K562 (cell line): ENCODE measurements at regions not wholly inside any gene's neighbourhood (a gene's known extent, or its start where the extent isn't known, plus 50 kb on each side); places are given as distances from the start of the nearest gene placed in this dataset.

Source experiments
- ATAC-seq: fragments of 200-7000 bp; cut with Tn5 transposase; 3 replicates; pipeline ENCODE4 v1.9.1; 2020; ENCODE audit warnings: moderate library complexity
- BruUV-seq: library from RNA; stranded (reverse); fragments of 400-500 nt; replicated peaks from 2 replicates; lab custom pipeline; 2021; lab: Mats Ljungman, UMichigan
- CTCF ChIA-PET: fragments of 300-600 bp; formaldehyde crosslinking; extraction: SDS; loops from one replicate; lab custom pipeline; 2021; ENCODE audit warnings: low intra/inter-chr PET ratio; lab: Yijun Ruan, JAX
- POLR2A ChIA-PET: fragments of 300-600, 350-650 bp; sonication (Branson Sonifier 250); formaldehyde crosslinking; extraction: SDS; loops from one replicate; lab custom pipeline; 2021; ENCODE audit warnings: antibody characterized with exemption, inconsistent platforms; lab: Yijun Ruan, JAX
- DNase-seq, 4 experiments: peaks; one replicate each; pipeline versions ENCODE4 v3.0.0 to v3.0.0-alpha.2; 2011 to 2018; ENCODE audit warnings: low spot score in 3 of 4, mixed read lengths in 3 of 4; ENCODE audit errors: extremely low read depth in 1 of 4
- FAIRE-seq: peaks from 2 replicates; lab custom pipeline; 2011; peaks lifted over from hg19 to GRCh38; lab: Jason Lieb, UNC
- H2AFZ ChIP-seq: 2 replicates; pipeline ENCODE4 v1.6.0; 2011; ENCODE audit warnings: low read depth, low read length, control low read depth, inconsistent platforms
- H3K27ac ChIP-seq: fragments of 200-600 bp; 3 replicates; pipeline ENCODE4 v1.8.0; 2011; ENCODE audit warnings: low read depth, mild to moderate bottlenecking, control low read depth, inconsistent platforms, low read length, moderate library complexity, mixed read lengths; ENCODE audit errors: extremely low read depth
- H3K27me3 ChIP-seq, 2 experiments: fragments of 300-600 bp in 1 of 2; 2 replicates in 1 of 2; 3 replicates in 1 of 2; pipeline versions ENCODE4 v1.6.0 to v1.8.0; 2011; ENCODE audit warnings: inconsistent platforms in 2 of 2, low read length in 2 of 2, mild to moderate bottlenecking in 1 of 2, mixed read lengths in 1 of 2, moderate library complexity in 1 of 2; ENCODE audit not compliant: control insufficient read depth in 2 of 2, insufficient read depth in 2 of 2
- H3K36me3 ChIP-seq: fragments of 300-600 bp; 3 replicates; pipeline ENCODE4 v1.8.0; 2011; ENCODE audit warnings: mild to moderate bottlenecking, low read length, inconsistent platforms; ENCODE audit not compliant: control insufficient read depth, insufficient read depth
- H3K4me1 ChIP-seq, 2 experiments: fragments of 200-600 bp in 1 of 2; replicated peaks in 1 of 2; 2 replicates in 1 of 2; 3 replicates in 1 of 2; pipeline versions ENCODE4 v1.5.1 to v1.8.0; 2011; ENCODE audit warnings: inconsistent platforms in 2 of 2, low read length in 2 of 2, mild to moderate bottlenecking in 1 of 2, mixed read lengths in 1 of 2, moderate library complexity in 1 of 2; ENCODE audit not compliant: control insufficient read depth in 2 of 2, insufficient read depth in 2 of 2
- H3K4me2 ChIP-seq: 2 replicates; pipeline ENCODE4 v1.6.1; 2011; ENCODE audit warnings: low read length, control low read depth, inconsistent platforms, mixed read lengths; ENCODE audit not compliant: insufficient read depth
- H3K4me3 ChIP-seq: fragments of 200-600 bp; sonication (generic), shearing (Covaris generic); 2 replicates; pipeline ENCODE4 v1.5.1; 2016; ENCODE audit warnings: control low read depth, inconsistent platforms
- H3K79me2 ChIP-seq: fragments of 200-600 bp; 3 replicates; pipeline ENCODE4 v1.8.0; 2011; ENCODE audit warnings: low read length, inconsistent platforms; ENCODE audit not compliant: control insufficient read depth, insufficient read depth
- H3K9ac ChIP-seq, 2 experiments: 2 replicates each; pipeline versions ENCODE4 v1.6.0 to v1.6.1; 2011; ENCODE audit warnings: low read depth in 2 of 2, low read length in 2 of 2, control low read depth in 1 of 2, inconsistent platforms in 1 of 2, mild to moderate bottlenecking in 1 of 2, mixed read lengths in 1 of 2; ENCODE audit not compliant: insufficient read depth in 1 of 2
- H3K9me1 ChIP-seq: one replicate; pipeline ENCODE4 v1.6.0; 2011; ENCODE audit warnings: inconsistent platforms, mild to moderate bottlenecking, low read length, moderate library complexity; ENCODE audit not compliant: control insufficient read depth, insufficient read depth
- H3K9me3 ChIP-seq: replicated peaks from 2 replicates; pipeline ENCODE4 v1.5.1; 2011; ENCODE audit warnings: low read depth, low read length, inconsistent platforms; ENCODE audit not compliant: control insufficient read depth, insufficient read depth
- H4K20me1 ChIP-seq: replicated peaks from 2 replicates; pipeline ENCODE4 v1.6.1; 2011; ENCODE audit warnings: low read length, inconsistent platforms, mixed read lengths; ENCODE audit not compliant: control insufficient read depth, insufficient read depth
- CREBBP ChIP-seq: IDR thresholded peaks from one replicate; pipeline ENCODE4 v1.6.1; 2012; ENCODE audit warnings: low read depth, mild to moderate bottlenecking, control low read depth, inconsistent platforms, low read length
- GATA2 ChIP-seq: sonication (generic); formaldehyde crosslinking; IDR thresholded peaks from 2 replicates; pipeline ENCODE4 v1.4.0; 2020; ENCODE audit warnings: mild to moderate bottlenecking, missing genetic modification reagents
- HDGF ChIP-seq: fragments of 450-650 bp; IDR thresholded peaks from 2 replicates; pipeline ENCODE4 v1.6.1; 2016
- MYBL2 ChIP-seq, 2 experiments: fragments of 450-650 bp in 1 of 2; sonication (generic) in 1 of 2; formaldehyde crosslinking in 1 of 2; IDR thresholded peaks; 2 replicates each; pipeline versions ENCODE4 v1.6.1 to v1.8.1; 2017 to 2022; ENCODE audit warnings: borderline replicate concordance in 1 of 2, inconsistent platforms in 1 of 2, low read depth in 1 of 2, mild to moderate bottlenecking in 1 of 2, missing genetic modification reagents in 1 of 2, moderate library complexity in 1 of 2
- ZBED1 ChIP-seq: IDR thresholded peaks from 2 replicates; pipeline ENCODE4 v1.6.1; 2014
- ZNF146 ChIP-seq: IDR thresholded peaks from one replicate; pipeline ENCODE4 v1.6.1; 2018; ENCODE audit warnings: missing compliant biosample characterization; ENCODE audit not compliant: unreplicated experiment
- WGBS: fragments of 100-300 bp; shearing (Covaris generic); methylation state at CpG from one replicate; pipeline ENCODE4 v1.1.6; 2016; ENCODE audit warnings: low coverage, mixed read lengths; ENCODE audit not compliant: insufficient coverage; ENCODE audit errors: missing lambda C conversion rate; 5-methylcytosine and 5-hydroxymethylcytosine counted together
- in situ Hi-C: fragments of 300-500 bp; cut with MboI; formaldehyde crosslinking; loops from 4 replicates; pipeline ENCODE4 v1.15.0; 2018; ENCODE audit warnings: inconsistent platforms, mixed read lengths
- intact Hi-C: fragments of 100-400 bp; cut with micrococcal nuclease; formaldehyde crosslinking; loops from 2 replicates; pipeline ENCODE4 v1.14.2; 2022

DNA sequence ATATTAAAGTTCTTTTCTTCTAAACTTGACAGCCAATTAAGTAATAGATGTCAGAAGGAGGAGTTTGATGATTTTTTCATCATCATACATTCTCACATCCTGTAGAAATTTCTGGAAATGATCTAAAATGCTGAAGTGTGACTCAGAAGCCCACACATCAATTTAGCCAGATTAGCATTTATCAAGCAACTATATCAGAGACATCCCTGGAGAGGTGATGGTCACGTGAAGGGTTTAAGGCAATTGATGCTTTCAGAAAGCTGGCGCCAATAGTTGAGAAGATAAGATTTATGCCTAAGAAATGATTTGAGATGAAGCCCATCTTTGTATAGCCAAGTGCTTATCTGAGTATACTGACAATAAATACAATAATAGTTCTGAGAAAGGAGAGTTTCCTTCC lies 162.9 kb upstream of the RORB start:
- no peak for TF ChIP-seq HDGF
- no peak for TF ChIP-seq ZBED1
- no peak for TF ChIP-seq GATA2
- TF ChIP-seq MYBL2 (IDR thresholded peaks at IDR 0.05; ENCODE audit: low read depth), result no peak
- TF ChIP-seq MYBL2 (CRISPR knock-in tag; IDR thresholded peaks at IDR 0.05; ENCODE audit: borderline replicate concordance), result no peak
- TF ChIP-seq CREBBP, result no peak
- DNase-seq, result no peak

DNA sequence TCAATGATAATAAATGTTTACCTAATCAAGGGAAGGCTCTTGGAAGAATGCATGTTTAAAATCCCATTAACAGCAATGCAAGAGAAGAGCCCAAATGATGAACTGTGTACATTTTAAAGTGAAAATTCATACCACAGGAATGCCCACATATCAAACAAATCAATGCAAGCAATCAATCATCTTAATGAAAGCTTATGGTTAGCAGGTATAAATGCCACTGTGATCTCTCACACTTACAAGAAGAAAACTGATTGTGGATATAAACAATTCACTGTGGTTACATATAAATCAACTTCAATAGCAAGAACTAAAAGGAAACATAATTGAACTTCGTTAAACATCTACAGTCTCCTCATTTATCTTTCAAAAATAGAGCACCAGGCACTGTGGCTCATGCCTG lies 161.0 kb upstream of the RORB start:
- ChIA-PET POLR2A (no interaction called here), CTCF (no interaction called here)
- WGBS, result 0% methylated on average over 1 of the region's 1 CpG
- no peak overlapping the region for H3K4me2 ChIP-seq
- H3K27me3 ChIP-seq, result no peaks in the 10 kb centered on the region
- TF ChIP-seq ZNF146 (CRISPR knock-in tag), result no peak
- no peaks in the 10 kb centered on the region for H3K9me1 ChIP-seq
- no peak overlapping the region for H3K27ac ChIP-seq
- ATAC-seq (no peak), DNase-seq (no peak), FAIRE-seq (no peak)
- no peak overlapping the region for H3K9ac ChIP-seq
- no peaks in the 10 kb centered on the region for H3K9me3 ChIP-seq
- intact Hi-C loops, result no loop called here
- H3K79me2 ChIP-seq, result no peaks in the 10 kb centered on the region
- no TSS peak for BruUV-seq
- no peaks in the 10 kb centered on the region for H3K36me3 ChIP-seq
- in situ Hi-C loops, result no loop called here
- no peak overlapping the region for H3K4me3 ChIP-seq
- H2AFZ ChIP-seq, result no peak overlapping the region
- H4K20me1 ChIP-seq, result no peaks in the 10 kb centered on the region
- no peaks in the 10 kb centered on the region for H3K4me1 ChIP-seq

More for the DNA sequence above, 162.9 kb upstream of the RORB start:
- H4K20me1 ChIP-seq, result no peaks in the 10 kb centered on the region
- H3K9ac ChIP-seq, result no peak overlapping the region
- WGBS, result 10% methylated on average over 2 of the region's 2 CpGs
- H3K79me2 ChIP-seq, result no peaks in the 10 kb centered on the region
- CTCF ChIA-PET, result no interaction called here
- BruUV-seq, result no TSS peak
- in situ Hi-C loops (no loop called here), intact Hi-C loops (no loop called here)
- H3K4me3 ChIP-seq, result no peak overlapping the region
- H3K4me2 ChIP-seq, result no peak overlapping the region
- H3K4me1 ChIP-seq, result no peaks in the 10 kb centered on the region
- POLR2A ChIA-PET, result no interaction called here
- no peak overlapping the region for H3K27ac ChIP-seq
- FAIRE-seq (no peak), ATAC-seq (no peak)
- H3K27me3 ChIP-seq, result no peaks in the 10 kb centered on the region
- H2AFZ ChIP-seq, result no peak overlapping the region
- H3K9me1 ChIP-seq, result no peaks in the 10 kb centered on the region
- H3K9me3 ChIP-seq, result no peaks in the 10 kb centered on the region
- H3K36me3 ChIP-seq, result no peaks in the 10 kb centered on the region
